KMS-11 (cell line): ENCODE measurements at regions not wholly inside any gene's neighbourhood (a gene's known extent, or its start where the extent isn't known, plus 50 kb on each side); places are given as distances from the start of the nearest gene placed in this dataset.

ENCODE experiments used
- H2AFZ ChIP-seq: fragments of 200-600 bp; sonication (generic); 2 replicates; pipeline ENCODE4 v1.6.1; 2016; ENCODE audit warnings: antibody characterized with exemption, mixed run types, low read depth
- H3K27ac ChIP-seq: fragments of 200-600 bp; sonication (generic); 2 replicates; pipeline ENCODE4 v1.6.1; 2016; ENCODE audit warnings: mild to moderate bottlenecking, mixed run types
- H3K27me3 ChIP-seq: fragments of 200-600 bp; sonication (generic); 2 replicates; pipeline ENCODE4 v1.6.1; 2017; ENCODE audit warnings: mild to moderate bottlenecking, low read depth, mixed run types, moderate library complexity; ENCODE audit not compliant: insufficient read depth
- H3K36me3 ChIP-seq: fragments of 200-600 bp; sonication (generic); 2 replicates; pipeline ENCODE4 v1.6.1; 2017; ENCODE audit warnings: mild to moderate bottlenecking, mixed run types; ENCODE audit not compliant: insufficient read depth
- H3K4me1 ChIP-seq: fragments of 200-600 bp; sonication (generic); 2 replicates; pipeline ENCODE4 v1.6.1; 2016; ENCODE audit warnings: mild to moderate bottlenecking, low read depth, mixed run types; ENCODE audit not compliant: poor library complexity, severe bottlenecking
- H3K4me2 ChIP-seq: fragments of 200-600 bp; sonication (generic); 2 replicates; pipeline ENCODE4 v1.7.0; 2016; ENCODE audit warnings: mild to moderate bottlenecking, mixed run types
- H3K4me3 ChIP-seq: fragments of 200-600 bp; sonication (generic); IDR thresholded peaks from 2 replicates; pipeline ENCODE4 v1.6.1; 2017; ENCODE audit warnings: low read depth, low read length, mixed read lengths; ENCODE audit not compliant: insufficient read depth
- H3K79me2 ChIP-seq: fragments of 200-600 bp; sonication (generic); 2 replicates; pipeline ENCODE4 v1.6.1; 2016; ENCODE audit warnings: low read depth, mixed run types; ENCODE audit not compliant: insufficient read depth
- H3K9ac ChIP-seq: fragments of 200-600 bp; sonication (generic); 2 replicates; pipeline ENCODE4 v1.6.1; 2016; ENCODE audit warnings: mild to moderate bottlenecking, mixed run types
- H4K20me1 ChIP-seq: fragments of 200-600 bp; sonication (generic); 2 replicates; pipeline ENCODE4 v1.6.1; 2016; ENCODE audit warnings: mild to moderate bottlenecking, mixed run types; ENCODE audit not compliant: insufficient read depth
- CTCF ChIP-seq: fragments of 200-600 bp; sonication (generic); conservative IDR thresholded peaks from 2 replicates; pipeline ENCODE4 v1.6.1; 2017; ENCODE audit warnings: low read depth, mild to moderate bottlenecking, antibody characterized with exemption, low read length, moderate library complexity, mixed read lengths

GRCh38 chr10:2144584-2144983 lies 407.3 kb upstream of the ADARB2 start:
- H3K27me3 ChIP-seq = no peaks in the 10 kb centered on the region; the same call in 1 of the 2 replicates
- H3K4me1 ChIP-seq = peaks cover 18% of the 10 kb centered on the region
- no peaks in the 10 kb centered on the region for H3K79me2 ChIP-seq
- no peaks in the 10 kb centered on the region for H3K36me3 ChIP-seq
- no peak overlapping the region for H3K27ac ChIP-seq
- no peak for TF ChIP-seq CTCF
- no peak overlapping the region for H2AFZ ChIP-seq
- no peak overlapping the region for H3K9ac ChIP-seq
- no peak overlapping the region for H3K4me3 ChIP-seq
- no peak overlapping the region for H3K4me2 ChIP-seq
- H4K20me1 ChIP-seq = no peaks in the 10 kb centered on the region

- Histone ChIP-seq H3K9ac (no peak overlapping the region), H3K4me2 (no peak overlapping the region), H3K79me2 (no peaks in the 10 kb centered on the region), H3K27me3 (no peaks in the 10 kb centered on the region; the same call in 1 of the 2 replicates), H3K4me1 (peaks cover 18% of the 10 kb centered on the region), H3K4me3 (no peak overlapping the region), H3K27ac (no peak overlapping the region), H3K36me3 (no peaks in the 10 kb centered on the region), H4K20me1 (no peaks in the 10 kb centered on the region), H2AFZ (no peak overlapping the region)
- TF ChIP-seq CTCF = no peak
Measured at GRCh38 chr10:2143213-2143835, 406.0 kb upstream of the ADARB2 start.

- Histone ChIP-seq H3K4me1 (no peaks in the 10 kb centered on the region), H3K27ac (no peak overlapping the region), H3K4me2 (no peak overlapping the region), H4K20me1 (no peaks in the 10 kb centered on the region), H2AFZ (no peak overlapping the region), H3K9ac (no peak overlapping the region), H3K4me3 (no peak overlapping the region), H3K79me2 (no peaks in the 10 kb centered on the region), H3K27me3 (no peaks in the 10 kb centered on the region), H3K36me3 (no peaks in the 10 kb centered on the region)
- TF ChIP-seq CTCF = no peak
Measured at GRCh38 chr10:2139746-2140145, 402.4 kb upstream of the ADARB2 start.

GRCh38 chr10:2137549-2138174 lies 400.3 kb upstream of the ADARB2 start:
- Histone ChIP-seq H3K9ac (no peak overlapping the region), H3K4me2 (no peak overlapping the region), H3K36me3 (no peaks in the 10 kb centered on the region), H3K27me3 (no peaks in the 10 kb centered on the region), H3K79me2 (no peaks in the 10 kb centered on the region), H3K4me3 (no peak overlapping the region), H2AFZ (no peak overlapping the region), H4K20me1 (no peaks in the 10 kb centered on the region), H3K27ac (no peak overlapping the region), H3K4me1 (no peaks in the 10 kb centered on the region)
- peak; percentile 40 for TF ChIP-seq CTCF
